MV-4-11 (cell line): ENCODE measurements at regions not wholly inside any gene's neighbourhood (a gene's known extent, or its start where the extent isn't known, plus 50 kb on each side); places are given as distances from the start of the nearest gene placed in this dataset.

ENCODE experiments used
- DNase-seq: peaks from one replicate; lab custom pipeline; 2025; lab: John Stamatoyannopoulos, UW

GRCh38 chr12:115215544-115215943 lies 531.6 kb upstream of the TBX3 start:
- no peak for DNase-seq

GRCh38 chr12:115213538-115214016 lies 529.6 kb upstream of the TBX3 start:
- DNase-seq: no peak

GRCh38 chr12:115213118-115213517 lies 529.1 kb upstream of the TBX3 start:
- no peak for DNase-seq

- no peak for DNase-seq
Observed at GRCh38 chr12:115212356-115212755, 528.4 kb upstream of the TBX3 start.

GRCh38 chr12:115210533-115211252 lies 526.7 kb upstream of the TBX3 start:
- DNase-seq: no peak

- DNase-seq: no peak
Observed at GRCh38 chr12:115209230-115209629, 525.3 kb upstream of the TBX3 start.

GRCh38 chr12:115208098-115208497 lies 524.1 kb upstream of the TBX3 start:
- DNase-seq: no peak

GRCh38 chr12:115207216-115207915 lies 523.4 kb upstream of the TBX3 start:
- DNase-seq: no peak

- no peak for DNase-seq
Observed at GRCh38 chr12:115206801-115207200, 522.8 kb upstream of the TBX3 start.

GRCh38 chr12:115205755-115206308 lies 521.9 kb upstream of the TBX3 start:
- DNase-seq: no peak

- peak; percentile 25 for DNase-seq
Observed at GRCh38 chr12:115204957-115205754, 521.2 kb upstream of the TBX3 start.

GRCh38 chr12:115203701-115204100 lies 519.7 kb upstream of the TBX3 start:
- DNase-seq: peak; percentile 42

GRCh38 chr12:115201966-115202365 lies 518.0 kb upstream of the TBX3 start:
- no peak for DNase-seq

GRCh38 chr12:115199831-115200230 lies 515.9 kb upstream of the TBX3 start:
- no peak for DNase-seq

GRCh38 chr12:115194857-115195256 lies 510.9 kb upstream of the TBX3 start:
- no peak for DNase-seq

- DNase-seq: no peak
Observed at GRCh38 chr12:115194448-115194847, 510.5 kb upstream of the TBX3 start.

- DNase-seq: no peak
Observed at GRCh38 chr12:115191342-115191741, 507.4 kb upstream of the TBX3 start.

- DNase-seq: no peak
Observed at GRCh38 chr12:115190010-115190770, 506.2 kb upstream of the TBX3 start.

GRCh38 chr12:115185506-115185905 lies 501.5 kb upstream of the TBX3 start:
- DNase-seq: no peak

- no peak for DNase-seq
Observed at GRCh38 chr12:115183752-115184151, 499.8 kb upstream of the TBX3 start.

GRCh38 chr12:115177899-115178298 lies 493.9 kb upstream of the TBX3 start:
- no peak for DNase-seq
